Spleen (tissue), 11 donors: ENCODE measurements at regions not wholly inside any gene's neighbourhood (a gene's known extent, or its start where the extent isn't known, plus 50 kb on each side); places are given as distances from the start of the nearest gene placed in this dataset.

ENCODE experiments used
- DNase-seq: peaks from one replicate; pipeline ENCODE4 v3.0.0-alpha.2; 2020
- H3K27ac ChIP-seq, 8 donors: fragments of 200-600 bp; sonication (generic) in 7 of 8; 1 replicate in 4 of 8; 2 replicates in 4 of 8; pipeline versions ENCODE4 v1.5.0 to v1.8.0; 2016 to 2021; ENCODE audit warnings: inconsistent platforms in 4 of 8, mild to moderate bottlenecking in 4 of 8, moderate library complexity in 1 of 8
- H3K27me3 ChIP-seq, 7 donors: fragments of 200-600 bp; sonication (generic) in 6 of 7; replicated peaks in 1 of 7; 1 replicate in 4 of 7; 2 replicates in 3 of 7; pipeline versions ENCODE4 v1.5.0 to v1.8.0; 2016 to 2021; ENCODE audit warnings: inconsistent platforms in 3 of 7, mild to moderate bottlenecking in 1 of 7
- H3K36me3 ChIP-seq, 6 donors: fragments of 200-600 bp; sonication (generic) in 5 of 6; 1 replicate in 4 of 6; 2 replicates in 2 of 6; pipeline versions ENCODE4 v1.5.0 to v1.8.0; 2016 to 2021; ENCODE audit warnings: inconsistent platforms in 2 of 6
- H3K4me1 ChIP-seq, 6 donors: fragments of 200-600 bp; sonication (generic) in 5 of 6; 1 replicate in 3 of 6; 2 replicates in 3 of 6; pipeline versions ENCODE4 v1.5.0 to v1.8.0; 2016 to 2021; ENCODE audit warnings: inconsistent platforms in 3 of 6
- H3K4me3 ChIP-seq, 8 donors: fragments of 200-600 bp; sonication (generic) in 7 of 8; 1 replicate in 4 of 8; 2 replicates in 4 of 8; pipeline versions ENCODE4 v1.5.0 to v1.8.0; 2016 to 2021; ENCODE audit warnings: inconsistent platforms in 4 of 8, mild to moderate bottlenecking in 4 of 8, moderate library complexity in 2 of 8
- H3K9me3 ChIP-seq, 8 donors: fragments of 200-600 bp; sonication (generic) in 7 of 8; 1 replicate in 4 of 8; 2 replicates in 4 of 8; pipeline versions ENCODE4 v1.5.0 to v1.8.0; 2016 to 2021; ENCODE audit warnings: inconsistent platforms in 4 of 8
- POLR2A ChIP-seq, 3 donors: fragments of 450-650 bp; IDR thresholded peaks; one replicate each; pipeline ENCODE4 v1.5.1; 2017; ENCODE audit warnings: antibody characterized with exemption in 3 of 3, mild to moderate bottlenecking in 1 of 3
- POLR2AphosphoS5 ChIP-seq, 3 donors: sonication (generic); formaldehyde crosslinking; IDR thresholded peaks; one replicate each; pipeline ENCODE4 v1.5.1; 2017; ENCODE audit warnings: antibody characterized with exemption in 3 of 3
- WGBS, 5 donors: extraction: QIAGEN DNeasy Blood & Tissue Kit in 3 of 5; methylation state at CpG; one replicate each; pipeline versions ENCODE4 v1.1.5 to v1.1.7; 2013 to 2018; 5-methylcytosine and 5-hydroxymethylcytosine counted together
- intact Hi-C: fragments of 100-400 bp; cut with DNase I; formaldehyde crosslinking; loops from one replicate; pipeline ENCODE4 v1.15.0; 2023; ENCODE audit warnings: low total_unique reads
- TF ChIP-seq, protein P1 (sequence below), 11 experiments: fragments of 200-600 bp in 7 of 11; fragments of 450-650 bp in 4 of 11; sonication (generic) in 4 of 11; IDR thresholded peaks in 8 of 11; conservative IDR thresholded peaks in 3 of 11; 1 replicate in 7 of 11; 2 replicates in 4 of 11; pipeline versions ENCODE4 v1.4.0 to v1.8.0; 2016 to 2021; ENCODE audit warnings: antibody characterized with exemption in 11 of 11, inconsistent platforms in 4 of 11, mild to moderate bottlenecking in 1 of 11
- donor health status: healthy with polysubstance abuse.
- donor health status: DM: no; HTN: no; CAD: no; lungs with moderate emphysema.
- donor health status: DM: no; HTN: no; CAD: no.
- donor health status: Bipolar disorder and iron deficiency.
- donor health status: healthy.
- donor health status: DM: no; HTN: no; CAD: no.
- donor health status: DM: yes; HTN: yes; CAD: no.

DNA sequence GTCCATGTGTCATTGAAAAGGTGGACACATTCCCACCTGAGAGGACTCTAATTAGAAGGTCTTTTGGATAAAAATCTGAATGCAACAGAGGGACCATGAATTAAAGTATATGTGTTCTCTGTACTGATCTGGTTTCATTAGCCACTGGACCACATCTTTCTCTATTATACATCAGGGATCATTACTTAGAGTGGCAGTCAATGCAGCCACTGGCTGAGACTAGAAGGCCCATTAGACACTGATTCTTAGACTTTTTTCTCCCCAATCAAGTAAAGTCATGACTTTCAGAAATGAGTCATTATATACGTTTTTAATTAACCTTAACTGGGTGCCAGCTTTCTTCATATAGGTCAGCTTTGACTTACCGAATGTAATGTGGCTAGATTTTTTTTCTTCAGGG is 550.8 kb upstream of the CFAP20DC start:
- Histone ChIP-seq H3K4me3 (no peak overlapping the region), H3K27me3 (no peaks in the 10 kb centered on the region), H3K27ac (no peak overlapping the region), H3K9me3 (peaks cover 0 to under 1% (median 0%) of the 10 kb centered on the region in 8 donors), H3K36me3 (no peaks in the 10 kb centered on the region), H3K4me1 (no peaks in the 10 kb centered on the region)
- TF ChIP-seq POLR2A (IDR thresholded peaks at IDR 0.05) (no peak), POLR2AphosphoS5 (IDR thresholded peaks at IDR 0.05) (no peak)
- TF ChIP-seq, protein P1, sequence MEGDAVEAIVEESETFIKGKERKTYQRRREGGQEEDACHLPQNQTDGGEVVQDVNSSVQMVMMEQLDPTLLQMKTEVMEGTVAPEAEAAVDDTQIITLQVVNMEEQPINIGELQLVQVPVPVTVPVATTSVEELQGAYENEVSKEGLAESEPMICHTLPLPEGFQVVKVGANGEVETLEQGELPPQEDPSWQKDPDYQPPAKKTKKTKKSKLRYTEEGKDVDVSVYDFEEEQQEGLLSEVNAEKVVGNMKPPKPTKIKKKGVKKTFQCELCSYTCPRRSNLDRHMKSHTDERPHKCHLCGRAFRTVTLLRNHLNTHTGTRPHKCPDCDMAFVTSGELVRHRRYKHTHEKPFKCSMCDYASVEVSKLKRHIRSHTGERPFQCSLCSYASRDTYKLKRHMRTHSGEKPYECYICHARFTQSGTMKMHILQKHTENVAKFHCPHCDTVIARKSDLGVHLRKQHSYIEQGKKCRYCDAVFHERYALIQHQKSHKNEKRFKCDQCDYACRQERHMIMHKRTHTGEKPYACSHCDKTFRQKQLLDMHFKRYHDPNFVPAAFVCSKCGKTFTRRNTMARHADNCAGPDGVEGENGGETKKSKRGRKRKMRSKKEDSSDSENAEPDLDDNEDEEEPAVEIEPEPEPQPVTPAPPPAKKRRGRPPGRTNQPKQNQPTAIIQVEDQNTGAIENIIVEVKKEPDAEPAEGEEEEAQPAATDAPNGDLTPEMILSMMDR (IDR thresholded peaks at IDR 0.05 in 8 of 11, conservative IDR thresholded peaks at IDR 0.05 in 3 of 11): no peak
- intact Hi-C loops: no loop called here
- DNase-seq: no peak
- 58 to 90% (median 78%) methylated on average over 2 of the region's 2 CpGs for WGBS, 5 donors

DNA sequence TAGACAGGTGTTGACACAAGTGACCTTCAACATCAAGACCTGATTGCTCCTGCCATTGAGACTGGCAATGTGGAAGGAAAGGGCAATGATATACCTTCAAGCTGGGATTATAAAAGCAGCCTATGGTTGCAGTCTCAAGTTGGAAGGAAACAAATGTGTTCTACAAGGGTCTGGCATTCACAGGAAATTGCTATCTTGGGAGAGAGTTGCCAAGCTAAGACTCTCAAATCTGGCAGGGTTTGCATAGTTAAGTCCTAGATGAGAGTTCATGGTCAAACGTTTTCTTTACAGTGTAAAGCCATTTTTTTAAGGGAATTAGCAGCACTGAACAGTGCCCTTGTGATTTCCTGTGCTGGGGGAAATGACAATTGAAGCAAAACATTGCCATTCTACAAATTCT is 546.9 kb upstream of the CFAP20DC start:
- TF ChIP-seq POLR2A (IDR thresholded peaks at IDR 0.05) (no peak), POLR2AphosphoS5 (IDR thresholded peaks at IDR 0.05) (no peak)
- 10 to 24% (median 14%) methylated on average over 1 of the region's 1 CpG for WGBS, 5 donors
- Histone ChIP-seq H3K36me3 (no peaks in the 10 kb centered on the region), H3K27me3 (no peaks in the 10 kb centered on the region), H3K4me1 (no peaks in the 10 kb centered on the region), H3K9me3 (peaks cover 0 to 7% (median 0%) of the 10 kb centered on the region in 8 donors), H3K27ac (no peak overlapping the region), H3K4me3 (no peak overlapping the region)
- no peak for DNase-seq
- intact Hi-C loops: no loop called here

DNA sequence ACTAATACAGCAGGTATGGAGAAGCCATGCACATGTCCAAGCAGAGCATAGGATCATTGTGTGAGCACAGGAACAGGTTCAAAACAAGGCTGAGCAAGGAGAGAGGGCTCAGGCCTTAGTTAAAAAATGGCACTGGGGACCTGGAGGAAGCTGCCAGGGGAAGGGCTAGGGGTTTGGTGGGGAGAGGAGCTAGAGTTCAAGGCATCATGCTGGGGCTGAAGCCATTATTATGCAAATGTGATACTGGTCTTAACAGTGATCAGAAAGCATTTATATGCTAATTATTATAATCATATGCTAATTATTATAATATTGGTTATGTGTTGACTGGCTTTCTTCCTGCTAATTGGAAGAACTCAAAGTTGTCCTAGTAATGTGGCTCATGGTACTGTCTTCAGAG is 546.0 kb upstream of the CFAP20DC start:
- TF ChIP-seq, protein P1 (IDR thresholded peaks at IDR 0.05 in 8 of 11, conservative IDR thresholded peaks at IDR 0.05 in 3 of 11): no peak
- TF ChIP-seq POLR2AphosphoS5 (IDR thresholded peaks at IDR 0.05) (no peak), POLR2A (IDR thresholded peaks at IDR 0.05) (no peak)
- no peak for DNase-seq
- intact Hi-C loops: no loop called here

DNA sequence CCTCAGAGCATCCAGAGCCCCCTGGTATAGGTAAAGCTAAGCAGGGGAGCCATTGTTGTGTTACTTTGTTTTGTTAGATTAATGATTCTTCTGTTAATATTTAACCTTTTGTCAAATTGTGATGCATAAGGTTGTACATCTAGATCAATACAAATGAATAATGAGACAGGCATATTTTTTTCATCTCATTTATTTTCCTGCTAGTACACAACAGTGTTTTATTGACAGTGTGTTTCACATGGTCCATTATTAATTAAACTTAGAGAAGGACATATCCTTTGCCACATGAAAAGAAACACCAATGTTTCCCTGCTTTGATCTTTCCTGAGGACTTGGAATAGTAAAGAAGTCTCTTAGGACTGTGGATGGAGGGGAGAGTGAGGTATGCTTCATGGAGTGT is 543.6 kb upstream of the CFAP20DC start:
- H3K4me1 ChIP-seq: no peaks in the 10 kb centered on the region
- DNase-seq: no peak
- no peak overlapping the region for H3K27ac ChIP-seq
- H3K36me3 ChIP-seq: no peaks in the 10 kb centered on the region
- no peaks in the 10 kb centered on the region for H3K27me3 ChIP-seq
- intact Hi-C loops: no loop called here
- TF ChIP-seq, protein P1 (IDR thresholded peaks at IDR 0.05 in 8 of 11, conservative IDR thresholded peaks at IDR 0.05 in 3 of 11): no peak
- TF ChIP-seq POLR2AphosphoS5 (IDR thresholded peaks at IDR 0.05) (no peak), POLR2A (IDR thresholded peaks at IDR 0.05) (no peak)
- no peak overlapping the region for H3K4me3 ChIP-seq
- peaks cover 0 to 8% (median 0%) of the 10 kb centered on the region in 8 donors for H3K9me3 ChIP-seq

More for the DNA sequence above, 546.0 kb upstream of the CFAP20DC start:
- no peaks in the 10 kb centered on the region for H3K36me3 ChIP-seq
- H3K9me3 ChIP-seq: peaks cover 0 to 7% (median 0%) of the 10 kb centered on the region in 8 donors
- no peaks in the 10 kb centered on the region for H3K4me1 ChIP-seq
- no peak overlapping the region for H3K27ac ChIP-seq
- H3K4me3 ChIP-seq: no peak overlapping the region
- no peaks in the 10 kb centered on the region for H3K27me3 ChIP-seq

DNA sequence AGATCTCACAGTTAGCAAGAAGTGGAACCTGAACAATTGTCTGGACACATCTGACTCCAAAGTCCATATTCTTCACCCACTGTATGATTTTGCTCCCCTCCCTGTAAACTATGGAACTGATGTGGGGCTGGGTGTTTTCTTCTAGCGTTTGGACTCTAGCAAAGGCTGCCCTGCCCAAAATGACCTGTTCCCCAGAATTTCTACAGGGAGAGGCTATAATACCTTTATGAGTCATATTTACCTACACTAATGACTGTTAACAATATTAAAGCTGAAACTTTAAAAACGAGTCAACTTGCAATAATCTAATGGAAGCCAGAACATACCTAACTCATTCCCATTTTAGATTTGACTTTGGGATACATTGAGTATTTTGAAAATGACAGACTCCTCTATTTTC is 531.2 kb upstream of the CFAP20DC start:
- no peak overlapping the region for H3K27ac ChIP-seq
- no peak overlapping the region for H3K4me3 ChIP-seq
- 64 to 88% (median 72%) methylated on average over 2 of the region's 2 CpGs for WGBS, 5 donors
- TF ChIP-seq POLR2A (IDR thresholded peaks at IDR 0.05) (no peak), POLR2AphosphoS5 (IDR thresholded peaks at IDR 0.05) (no peak)
- TF ChIP-seq, protein P1 (IDR thresholded peaks at IDR 0.05 in 8 of 11, conservative IDR thresholded peaks at IDR 0.05 in 3 of 11): no peak
- no peaks in the 10 kb centered on the region for H3K27me3 ChIP-seq
- intact Hi-C loops: no loop called here
- no peaks in the 10 kb centered on the region for H3K36me3 ChIP-seq
- DNase-seq: no peak
- H3K9me3 ChIP-seq: peaks cover 0 to 6% (median 4%) of the 10 kb centered on the region in 8 donors
- no peaks in the 10 kb centered on the region for H3K4me1 ChIP-seq
